K562 (cell line): ENCODE measurements at regions not wholly inside any gene's neighbourhood (a gene's known extent, or its start where the extent isn't known, plus 50 kb on each side); places are given as distances from the start of the nearest gene placed in this dataset.

ENCODE experiments used
- ATAC-seq: fragments of 200-7000 bp; cut with Tn5 transposase; 3 replicates; pipeline ENCODE4 v1.9.1; 2020; ENCODE audit warnings: moderate library complexity
- BruUV-seq: library from RNA; stranded (reverse); fragments of 400-500 nt; replicated peaks from 2 replicates; lab custom pipeline; 2021; lab: Mats Ljungman, UMichigan
- CTCF ChIA-PET: fragments of 300-600 bp; formaldehyde crosslinking; extraction: SDS; loops from one replicate; lab custom pipeline; 2021; ENCODE audit warnings: low intra/inter-chr PET ratio; lab: Yijun Ruan, JAX
- POLR2A ChIA-PET: fragments of 300-600, 350-650 bp; sonication (Branson Sonifier 250); formaldehyde crosslinking; extraction: SDS; loops from one replicate; lab custom pipeline; 2021; ENCODE audit warnings: antibody characterized with exemption, inconsistent platforms; lab: Yijun Ruan, JAX
- DNase-seq, 4 experiments: peaks; one replicate each; pipeline versions ENCODE4 v3.0.0 to v3.0.0-alpha.2; 2011 to 2018; ENCODE audit warnings: low spot score in 3 of 4, mixed read lengths in 3 of 4; ENCODE audit errors: extremely low read depth in 1 of 4
- FAIRE-seq: peaks from 2 replicates; lab custom pipeline; 2011; peaks lifted over from hg19 to GRCh38; lab: Jason Lieb, UNC
- H2AFZ ChIP-seq: 2 replicates; pipeline ENCODE4 v1.6.0; 2011; ENCODE audit warnings: low read depth, low read length, control low read depth, inconsistent platforms
- H3K27ac ChIP-seq: fragments of 200-600 bp; 3 replicates; pipeline ENCODE4 v1.8.0; 2011; ENCODE audit warnings: low read depth, mild to moderate bottlenecking, control low read depth, inconsistent platforms, low read length, moderate library complexity, mixed read lengths; ENCODE audit errors: extremely low read depth
- H3K27me3 ChIP-seq, 2 experiments: fragments of 300-600 bp in 1 of 2; 2 replicates in 1 of 2; 3 replicates in 1 of 2; pipeline versions ENCODE4 v1.6.0 to v1.8.0; 2011; ENCODE audit warnings: inconsistent platforms in 2 of 2, low read length in 2 of 2, mild to moderate bottlenecking in 1 of 2, mixed read lengths in 1 of 2, moderate library complexity in 1 of 2; ENCODE audit not compliant: control insufficient read depth in 2 of 2, insufficient read depth in 2 of 2
- H3K36me3 ChIP-seq: fragments of 300-600 bp; 3 replicates; pipeline ENCODE4 v1.8.0; 2011; ENCODE audit warnings: mild to moderate bottlenecking, low read length, inconsistent platforms; ENCODE audit not compliant: control insufficient read depth, insufficient read depth
- H3K4me1 ChIP-seq, 2 experiments: fragments of 200-600 bp in 1 of 2; replicated peaks in 1 of 2; 2 replicates in 1 of 2; 3 replicates in 1 of 2; pipeline versions ENCODE4 v1.5.1 to v1.8.0; 2011; ENCODE audit warnings: inconsistent platforms in 2 of 2, low read length in 2 of 2, mild to moderate bottlenecking in 1 of 2, mixed read lengths in 1 of 2, moderate library complexity in 1 of 2; ENCODE audit not compliant: control insufficient read depth in 2 of 2, insufficient read depth in 2 of 2
- H3K4me2 ChIP-seq: 2 replicates; pipeline ENCODE4 v1.6.1; 2011; ENCODE audit warnings: low read length, control low read depth, inconsistent platforms, mixed read lengths; ENCODE audit not compliant: insufficient read depth
- H3K4me3 ChIP-seq: fragments of 200-600 bp; sonication (generic), shearing (Covaris generic); 2 replicates; pipeline ENCODE4 v1.5.1; 2016; ENCODE audit warnings: control low read depth, inconsistent platforms
- H3K79me2 ChIP-seq: fragments of 200-600 bp; 3 replicates; pipeline ENCODE4 v1.8.0; 2011; ENCODE audit warnings: low read length, inconsistent platforms; ENCODE audit not compliant: control insufficient read depth, insufficient read depth
- H3K9ac ChIP-seq, 2 experiments: 2 replicates each; pipeline versions ENCODE4 v1.6.0 to v1.6.1; 2011; ENCODE audit warnings: low read depth in 2 of 2, low read length in 2 of 2, control low read depth in 1 of 2, inconsistent platforms in 1 of 2, mild to moderate bottlenecking in 1 of 2, mixed read lengths in 1 of 2; ENCODE audit not compliant: insufficient read depth in 1 of 2
- H3K9me1 ChIP-seq: one replicate; pipeline ENCODE4 v1.6.0; 2011; ENCODE audit warnings: inconsistent platforms, mild to moderate bottlenecking, low read length, moderate library complexity; ENCODE audit not compliant: control insufficient read depth, insufficient read depth
- H3K9me3 ChIP-seq: replicated peaks from 2 replicates; pipeline ENCODE4 v1.5.1; 2011; ENCODE audit warnings: low read depth, low read length, inconsistent platforms; ENCODE audit not compliant: control insufficient read depth, insufficient read depth
- H4K20me1 ChIP-seq: replicated peaks from 2 replicates; pipeline ENCODE4 v1.6.1; 2011; ENCODE audit warnings: low read length, inconsistent platforms, mixed read lengths; ENCODE audit not compliant: control insufficient read depth, insufficient read depth
- CHD4 ChIP-seq: fragments of 200-600 bp; sonication (generic); IDR thresholded peaks from 3 replicates; pipeline ENCODE4 v1.6.1; 2012; ENCODE audit warnings: low read depth, mild to moderate bottlenecking, mixed read lengths, low read length, inconsistent platforms; ENCODE audit not compliant: insufficient read depth, insufficient replicate concordance, poor library complexity, severe bottlenecking
- KLF1 ChIP-seq: fragments of 450-650 bp; IDR thresholded peaks from 2 replicates; pipeline ENCODE4 v1.6.1; 2016; ENCODE audit warnings: missing genetic modification characterization, missing compliant biosample characterization
- U2AF2 ChIP-seq: fragments of 200-400 bp; formaldehyde crosslinking; optimal IDR thresholded peaks from 2 replicates; pipeline ENCODE3; 2017; ENCODE audit warnings: low read depth, mild to moderate bottlenecking, low read length
- ZNF551 ChIP-seq: fragments of 250-450 bp; sonication (Bioruptor Pico); IDR thresholded peaks from 2 replicates; pipeline ENCODE4 v1.5.0; 2021; ENCODE audit warnings: mild to moderate bottlenecking, moderate library complexity
- WGBS: fragments of 100-300 bp; shearing (Covaris generic); methylation state at CpG from one replicate; pipeline ENCODE4 v1.1.6; 2016; ENCODE audit warnings: low coverage, mixed read lengths; ENCODE audit not compliant: insufficient coverage; ENCODE audit errors: missing lambda C conversion rate; 5-methylcytosine and 5-hydroxymethylcytosine counted together
- in situ Hi-C: fragments of 300-500 bp; cut with MboI; formaldehyde crosslinking; loops from 4 replicates; pipeline ENCODE4 v1.15.0; 2018; ENCODE audit warnings: inconsistent platforms, mixed read lengths
- intact Hi-C: fragments of 100-400 bp; cut with micrococcal nuclease; formaldehyde crosslinking; loops from 2 replicates; pipeline ENCODE4 v1.14.2; 2022
- TF ChIP-seq, protein P1 (sequence below): fragments of 200-600 bp; sonication (generic); IDR thresholded peaks from one replicate; pipeline ENCODE4 v1.6.1; 2012; ENCODE audit warnings: mild to moderate bottlenecking, low read depth, low read length, inconsistent platforms
- TF ChIP-seq, protein P2 (sequence below), 3 experiments: IDR thresholded peaks in 2 of 3; conservative IDR thresholded peaks in 1 of 3; 2 replicates each; pipeline ENCODE4 v1.5.1; 2011 to 2012; ENCODE audit warnings: low read length in 3 of 3, mild to moderate bottlenecking in 3 of 3, control low read depth in 2 of 3, improper control_type of control experiment in 1 of 3, inconsistent platforms in 1 of 3, low read depth in 1 of 3, mixed read lengths in 1 of 3, moderate library complexity in 1 of 3; ENCODE audit not compliant: insufficient read depth in 2 of 3

GRCh38 chr5:92909602-92909962, 671.4 kb downstream of the NR2F1-AS1 start:
- Histone ChIP-seq H3K36me3 (no peaks in the 10 kb centered on the region), H4K20me1 (no peaks in the 10 kb centered on the region), H3K9me3 (no peaks in the 10 kb centered on the region), H3K4me1 (no peaks in the 10 kb centered on the region), H3K27me3 (no peaks in the 10 kb centered on the region), H3K4me2 (no peak overlapping the region), H2AFZ (no peak overlapping the region), H3K9ac (no peak overlapping the region), H3K4me3 (no peak overlapping the region), H3K9me1 (no peaks in the 10 kb centered on the region), H3K27ac (no peak overlapping the region), H3K79me2 (no peaks in the 10 kb centered on the region)
- no TSS peak for BruUV-seq
- in situ Hi-C loops (no loop called here), intact Hi-C loops (no loop called here)
- DNase-seq (no peak), FAIRE-seq (no peak), ATAC-seq (no peak)
- CTCF ChIA-PET: no interaction called here
- POLR2A ChIA-PET: no interaction called here
- WGBS: 5% methylated on average over 6 of the region's 6 CpGs
- TF ChIP-seq KLF1 (no peak), ZNF551 (CRISPR knock-in tag) (no peak), U2AF2 (no peak), CHD4 (no peak)
- TF ChIP-seq, protein P1, sequence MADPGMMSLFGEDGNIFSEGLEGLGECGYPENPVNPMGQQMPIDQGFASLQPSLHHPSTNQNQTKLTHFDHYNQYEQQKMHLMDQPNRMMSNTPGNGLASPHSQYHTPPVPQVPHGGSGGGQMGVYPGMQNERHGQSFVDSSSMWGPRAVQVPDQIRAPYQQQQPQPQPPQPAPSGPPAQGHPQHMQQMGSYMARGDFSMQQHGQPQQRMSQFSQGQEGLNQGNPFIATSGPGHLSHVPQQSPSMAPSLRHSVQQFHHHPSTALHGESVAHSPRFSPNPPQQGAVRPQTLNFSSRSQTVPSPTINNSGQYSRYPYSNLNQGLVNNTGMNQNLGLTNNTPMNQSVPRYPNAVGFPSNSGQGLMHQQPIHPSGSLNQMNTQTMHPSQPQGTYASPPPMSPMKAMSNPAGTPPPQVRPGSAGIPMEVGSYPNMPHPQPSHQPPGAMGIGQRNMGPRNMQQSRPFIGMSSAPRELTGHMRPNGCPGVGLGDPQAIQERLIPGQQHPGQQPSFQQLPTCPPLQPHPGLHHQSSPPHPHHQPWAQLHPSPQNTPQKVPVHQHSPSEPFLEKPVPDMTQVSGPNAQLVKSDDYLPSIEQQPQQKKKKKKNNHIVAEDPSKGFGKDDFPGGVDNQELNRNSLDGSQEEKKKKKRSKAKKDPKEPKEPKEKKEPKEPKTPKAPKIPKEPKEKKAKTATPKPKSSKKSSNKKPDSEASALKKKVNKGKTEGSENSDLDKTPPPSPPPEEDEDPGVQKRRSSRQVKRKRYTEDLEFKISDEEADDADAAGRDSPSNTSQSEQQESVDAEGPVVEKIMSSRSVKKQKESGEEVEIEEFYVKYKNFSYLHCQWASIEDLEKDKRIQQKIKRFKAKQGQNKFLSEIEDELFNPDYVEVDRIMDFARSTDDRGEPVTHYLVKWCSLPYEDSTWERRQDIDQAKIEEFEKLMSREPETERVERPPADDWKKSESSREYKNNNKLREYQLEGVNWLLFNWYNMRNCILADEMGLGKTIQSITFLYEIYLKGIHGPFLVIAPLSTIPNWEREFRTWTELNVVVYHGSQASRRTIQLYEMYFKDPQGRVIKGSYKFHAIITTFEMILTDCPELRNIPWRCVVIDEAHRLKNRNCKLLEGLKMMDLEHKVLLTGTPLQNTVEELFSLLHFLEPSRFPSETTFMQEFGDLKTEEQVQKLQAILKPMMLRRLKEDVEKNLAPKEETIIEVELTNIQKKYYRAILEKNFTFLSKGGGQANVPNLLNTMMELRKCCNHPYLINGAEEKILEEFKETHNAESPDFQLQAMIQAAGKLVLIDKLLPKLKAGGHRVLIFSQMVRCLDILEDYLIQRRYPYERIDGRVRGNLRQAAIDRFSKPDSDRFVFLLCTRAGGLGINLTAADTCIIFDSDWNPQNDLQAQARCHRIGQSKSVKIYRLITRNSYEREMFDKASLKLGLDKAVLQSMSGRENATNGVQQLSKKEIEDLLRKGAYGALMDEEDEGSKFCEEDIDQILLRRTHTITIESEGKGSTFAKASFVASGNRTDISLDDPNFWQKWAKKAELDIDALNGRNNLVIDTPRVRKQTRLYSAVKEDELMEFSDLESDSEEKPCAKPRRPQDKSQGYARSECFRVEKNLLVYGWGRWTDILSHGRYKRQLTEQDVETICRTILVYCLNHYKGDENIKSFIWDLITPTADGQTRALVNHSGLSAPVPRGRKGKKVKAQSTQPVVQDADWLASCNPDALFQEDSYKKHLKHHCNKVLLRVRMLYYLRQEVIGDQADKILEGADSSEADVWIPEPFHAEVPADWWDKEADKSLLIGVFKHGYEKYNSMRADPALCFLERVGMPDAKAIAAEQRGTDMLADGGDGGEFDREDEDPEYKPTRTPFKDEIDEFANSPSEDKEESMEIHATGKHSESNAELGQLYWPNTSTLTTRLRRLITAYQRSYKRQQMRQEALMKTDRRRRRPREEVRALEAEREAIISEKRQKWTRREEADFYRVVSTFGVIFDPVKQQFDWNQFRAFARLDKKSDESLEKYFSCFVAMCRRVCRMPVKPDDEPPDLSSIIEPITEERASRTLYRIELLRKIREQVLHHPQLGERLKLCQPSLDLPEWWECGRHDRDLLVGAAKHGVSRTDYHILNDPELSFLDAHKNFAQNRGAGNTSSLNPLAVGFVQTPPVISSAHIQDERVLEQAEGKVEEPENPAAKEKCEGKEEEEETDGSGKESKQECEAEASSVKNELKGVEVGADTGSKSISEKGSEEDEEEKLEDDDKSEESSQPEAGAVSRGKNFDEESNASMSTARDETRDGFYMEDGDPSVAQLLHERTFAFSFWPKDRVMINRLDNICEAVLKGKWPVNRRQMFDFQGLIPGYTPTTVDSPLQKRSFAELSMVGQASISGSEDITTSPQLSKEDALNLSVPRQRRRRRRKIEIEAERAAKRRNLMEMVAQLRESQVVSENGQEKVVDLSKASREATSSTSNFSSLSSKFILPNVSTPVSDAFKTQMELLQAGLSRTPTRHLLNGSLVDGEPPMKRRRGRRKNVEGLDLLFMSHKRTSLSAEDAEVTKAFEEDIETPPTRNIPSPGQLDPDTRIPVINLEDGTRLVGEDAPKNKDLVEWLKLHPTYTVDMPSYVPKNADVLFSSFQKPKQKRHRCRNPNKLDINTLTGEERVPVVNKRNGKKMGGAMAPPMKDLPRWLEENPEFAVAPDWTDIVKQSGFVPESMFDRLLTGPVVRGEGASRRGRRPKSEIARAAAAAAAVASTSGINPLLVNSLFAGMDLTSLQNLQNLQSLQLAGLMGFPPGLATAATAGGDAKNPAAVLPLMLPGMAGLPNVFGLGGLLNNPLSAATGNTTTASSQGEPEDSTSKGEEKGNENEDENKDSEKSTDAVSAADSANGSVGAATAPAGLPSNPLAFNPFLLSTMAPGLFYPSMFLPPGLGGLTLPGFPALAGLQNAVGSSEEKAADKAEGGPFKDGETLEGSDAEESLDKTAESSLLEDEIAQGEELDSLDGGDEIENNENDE: no peak
- TF ChIP-seq, protein P2, sequence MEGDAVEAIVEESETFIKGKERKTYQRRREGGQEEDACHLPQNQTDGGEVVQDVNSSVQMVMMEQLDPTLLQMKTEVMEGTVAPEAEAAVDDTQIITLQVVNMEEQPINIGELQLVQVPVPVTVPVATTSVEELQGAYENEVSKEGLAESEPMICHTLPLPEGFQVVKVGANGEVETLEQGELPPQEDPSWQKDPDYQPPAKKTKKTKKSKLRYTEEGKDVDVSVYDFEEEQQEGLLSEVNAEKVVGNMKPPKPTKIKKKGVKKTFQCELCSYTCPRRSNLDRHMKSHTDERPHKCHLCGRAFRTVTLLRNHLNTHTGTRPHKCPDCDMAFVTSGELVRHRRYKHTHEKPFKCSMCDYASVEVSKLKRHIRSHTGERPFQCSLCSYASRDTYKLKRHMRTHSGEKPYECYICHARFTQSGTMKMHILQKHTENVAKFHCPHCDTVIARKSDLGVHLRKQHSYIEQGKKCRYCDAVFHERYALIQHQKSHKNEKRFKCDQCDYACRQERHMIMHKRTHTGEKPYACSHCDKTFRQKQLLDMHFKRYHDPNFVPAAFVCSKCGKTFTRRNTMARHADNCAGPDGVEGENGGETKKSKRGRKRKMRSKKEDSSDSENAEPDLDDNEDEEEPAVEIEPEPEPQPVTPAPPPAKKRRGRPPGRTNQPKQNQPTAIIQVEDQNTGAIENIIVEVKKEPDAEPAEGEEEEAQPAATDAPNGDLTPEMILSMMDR (IDR thresholded peaks at IDR 0.05 in 2 of 3, conservative IDR thresholded peaks at IDR 0.05 in 1 of 3; ENCODE audit: insufficient read depth in 2 of 3, low read depth in 1 of 3, low read length in 3 of 3): no peak
